Hepatocyte (in vitro differentiated cells): ENCODE measurements at regions not wholly inside any gene's neighbourhood (a gene's known extent, or its start where the extent isn't known, plus 50 kb on each side); places are given as distances from the start of the nearest gene placed in this dataset.

Source experiments
- DNase-seq: peaks from one replicate; pipeline ENCODE4 v3.0.0-alpha.2; 2016; ENCODE audit warnings: low spot score
- H2AFZ ChIP-seq: fragments of 200-600 bp; sonication (generic); 2 replicates; pipeline ENCODE4 v1.6.0; 2016; ENCODE audit warnings: antibody characterized with exemption, mild to moderate bottlenecking
- H3K27ac ChIP-seq: fragments of 200-600 bp; sonication (generic); 2 replicates; pipeline ENCODE4 v1.5.1; 2016; ENCODE audit warnings: mild to moderate bottlenecking
- H3K27me3 ChIP-seq: fragments of 200-600 bp; sonication (generic); 2 replicates; pipeline ENCODE4 v1.6.1; 2016
- H3K36me3 ChIP-seq: fragments of 200-600 bp; sonication (generic); replicated peaks from 2 replicates; pipeline ENCODE4 v1.5.1; 2016; ENCODE audit warnings: low read depth; ENCODE audit not compliant: insufficient read depth
- H3K4me1 ChIP-seq: fragments of 200-600 bp; sonication (generic); 2 replicates; pipeline ENCODE4 v1.5.1; 2016; ENCODE audit warnings: mild to moderate bottlenecking, moderate library complexity; ENCODE audit not compliant: insufficient read depth
- H3K4me2 ChIP-seq: fragments of 200-600 bp; sonication (generic); 2 replicates; pipeline ENCODE4 v1.6.0; 2016
- H3K4me3 ChIP-seq: fragments of 200-600 bp; sonication (generic); 2 replicates; pipeline ENCODE4 v1.5.1; 2016; ENCODE audit warnings: mild to moderate bottlenecking
- H3K79me2 ChIP-seq: fragments of 200-600 bp; sonication (generic); 2 replicates; pipeline ENCODE4 v1.6.0; 2017; ENCODE audit warnings: mild to moderate bottlenecking
- H3K9me2 ChIP-seq: fragments of 200-600 bp; sonication (generic); replicated peaks from 2 replicates; pipeline ENCODE4 v1.6.0; 2017; ENCODE audit warnings: mild to moderate bottlenecking; ENCODE audit not compliant: insufficient read depth
- H3K9me3 ChIP-seq: fragments of 200-600 bp; sonication (generic); 2 replicates; pipeline ENCODE4 v1.5.1; 2016; ENCODE audit warnings: low read depth, mild to moderate bottlenecking
- H4K20me1 ChIP-seq: fragments of 200-600 bp; sonication (generic); 2 replicates; pipeline ENCODE4 v1.6.0; 2016; ENCODE audit warnings: mild to moderate bottlenecking; ENCODE audit not compliant: insufficient read depth, poor library complexity, severe bottlenecking
- EZH2 ChIP-seq: fragments of 200-600 bp; sonication (generic); IDR thresholded peaks from 2 replicates; pipeline ENCODE4 v1.6.1; 2016; ENCODE audit warnings: antibody characterized with exemption, mild to moderate bottlenecking, borderline replicate concordance
- EZH2phosphoT487 ChIP-seq: fragments of 200-600 bp; sonication (generic); IDR thresholded peaks from one replicate; pipeline ENCODE4 v1.6.1; 2018; ENCODE audit warnings: antibody characterized with exemption, mild to moderate bottlenecking, low read depth, moderate library complexity; ENCODE audit not compliant: unreplicated experiment, severe bottlenecking
- WGBS: methylation state at CpG from one replicate; pipeline ENCODE4 v1.1.6; 2016; ENCODE audit warnings: low lambda C conversion rate; ENCODE audit errors: missing lambda C conversion rate; 5-methylcytosine and 5-hydroxymethylcytosine counted together
- TF ChIP-seq, protein P1 (sequence below): fragments of 200-600 bp; sonication (generic); IDR thresholded peaks from 2 replicates; pipeline ENCODE4 v1.5.1; 2016; ENCODE audit warnings: antibody characterized with exemption, mild to moderate bottlenecking; ENCODE audit not compliant: poor library complexity

DNA sequence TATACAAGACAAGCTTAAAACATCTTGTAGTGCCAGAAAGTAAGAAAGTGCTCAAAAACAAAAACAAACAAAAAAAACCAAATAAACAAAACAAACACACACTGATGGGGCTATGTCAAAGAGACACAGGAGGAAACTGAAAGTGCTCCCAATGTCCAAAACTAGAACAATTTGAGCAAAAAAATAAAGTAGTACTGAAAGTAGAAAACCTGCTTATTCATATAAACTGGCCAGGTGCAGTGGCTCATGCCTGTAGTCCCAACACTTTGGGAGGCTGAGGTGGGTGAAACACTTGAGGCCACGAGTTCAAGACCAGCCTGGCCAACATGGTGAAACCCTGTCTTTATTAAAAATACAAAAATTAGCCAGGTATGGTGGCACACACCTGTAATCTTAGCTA lies 129.9 kb downstream of the GLUL start:
- no peak overlapping the region for H3K4me3 ChIP-seq
- DNase-seq, result no peak
- H3K4me1 ChIP-seq, result no peaks in the 10 kb centered on the region
- no peaks in the 10 kb centered on the region for H3K27me3 ChIP-seq
- H3K36me3 ChIP-seq, result no peaks in the 10 kb centered on the region
- no peaks in the 10 kb centered on the region for H3K79me2 ChIP-seq
- H3K9me2 ChIP-seq, result no peaks in the 10 kb centered on the region
- TF ChIP-seq EZH2 (no peak), EZH2phosphoT487 (no peak)
- TF ChIP-seq, protein P1, sequence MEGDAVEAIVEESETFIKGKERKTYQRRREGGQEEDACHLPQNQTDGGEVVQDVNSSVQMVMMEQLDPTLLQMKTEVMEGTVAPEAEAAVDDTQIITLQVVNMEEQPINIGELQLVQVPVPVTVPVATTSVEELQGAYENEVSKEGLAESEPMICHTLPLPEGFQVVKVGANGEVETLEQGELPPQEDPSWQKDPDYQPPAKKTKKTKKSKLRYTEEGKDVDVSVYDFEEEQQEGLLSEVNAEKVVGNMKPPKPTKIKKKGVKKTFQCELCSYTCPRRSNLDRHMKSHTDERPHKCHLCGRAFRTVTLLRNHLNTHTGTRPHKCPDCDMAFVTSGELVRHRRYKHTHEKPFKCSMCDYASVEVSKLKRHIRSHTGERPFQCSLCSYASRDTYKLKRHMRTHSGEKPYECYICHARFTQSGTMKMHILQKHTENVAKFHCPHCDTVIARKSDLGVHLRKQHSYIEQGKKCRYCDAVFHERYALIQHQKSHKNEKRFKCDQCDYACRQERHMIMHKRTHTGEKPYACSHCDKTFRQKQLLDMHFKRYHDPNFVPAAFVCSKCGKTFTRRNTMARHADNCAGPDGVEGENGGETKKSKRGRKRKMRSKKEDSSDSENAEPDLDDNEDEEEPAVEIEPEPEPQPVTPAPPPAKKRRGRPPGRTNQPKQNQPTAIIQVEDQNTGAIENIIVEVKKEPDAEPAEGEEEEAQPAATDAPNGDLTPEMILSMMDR, result no peak
- no peaks in the 10 kb centered on the region for H3K9me3 ChIP-seq
- H2AFZ ChIP-seq, result no peak overlapping the region
- no peak overlapping the region for H3K4me2 ChIP-seq
- 86% methylated on average over 1 of the region's 1 CpG for whole genome bisulfite sequencing
- no peaks in the 10 kb centered on the region for H4K20me1 ChIP-seq
- no peak overlapping the region for H3K27ac ChIP-seq

DNA sequence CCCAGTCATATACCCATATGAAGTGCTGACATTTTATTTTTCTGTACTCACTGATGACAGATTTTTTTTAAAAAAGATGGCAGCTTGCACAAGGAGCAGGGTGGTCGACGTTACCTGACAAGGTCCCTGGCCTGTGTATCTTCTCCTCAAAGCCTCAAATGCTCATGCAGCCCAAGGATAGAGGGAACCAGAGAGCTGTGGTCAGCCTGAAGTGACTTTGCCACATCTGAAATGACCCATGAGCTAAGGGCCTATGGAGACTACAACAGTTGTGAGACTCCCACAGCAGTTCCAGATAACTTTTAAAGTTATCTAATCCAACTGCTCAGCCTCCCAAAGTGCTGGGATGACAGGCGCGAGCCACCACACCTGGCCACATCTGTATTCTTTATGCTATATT lies 131.1 kb downstream of the GLUL start:
- no peak overlapping the region for H3K27ac ChIP-seq
- no peak overlapping the region for H3K4me2 ChIP-seq
- TF ChIP-seq EZH2, result no peak
- no peak for TF ChIP-seq EZH2phosphoT487
- TF ChIP-seq, protein P1, result no peak
- 97% methylated on average over 4 of the region's 4 CpGs for WGBS
- H3K9me3 ChIP-seq, result no peaks in the 10 kb centered on the region
- no peak overlapping the region for H3K4me3 ChIP-seq
- no peaks in the 10 kb centered on the region for H3K36me3 ChIP-seq
- no peaks in the 10 kb centered on the region for H3K9me2 ChIP-seq
- no peak for DNase-seq
- H4K20me1 ChIP-seq, result no peaks in the 10 kb centered on the region
- no peaks in the 10 kb centered on the region for H3K79me2 ChIP-seq
- H3K27me3 ChIP-seq, result no peaks in the 10 kb centered on the region
- no peak overlapping the region for H2AFZ ChIP-seq
- no peaks in the 10 kb centered on the region for H3K4me1 ChIP-seq

DNA sequence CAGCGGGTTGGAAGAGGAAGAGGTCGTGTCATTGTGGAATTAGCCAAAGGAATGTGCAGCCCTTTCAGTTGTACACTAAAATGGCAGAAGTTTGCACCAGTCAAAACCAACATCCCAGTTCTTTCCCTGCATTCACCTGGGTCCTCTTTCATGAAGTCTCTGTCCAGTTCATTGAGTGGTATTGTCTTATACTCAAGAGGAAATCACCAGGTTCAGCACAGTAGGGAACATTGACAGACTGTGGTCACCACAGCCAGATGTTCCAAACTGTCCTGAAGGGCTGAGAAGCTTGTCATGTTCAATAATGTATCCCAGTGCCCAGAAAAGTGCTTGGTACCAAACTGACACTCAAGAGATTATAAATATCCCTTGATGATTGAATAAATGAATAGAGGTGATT lies 131.6 kb downstream of the GLUL start:
- Histone ChIP-seq H3K4me2 (no peak overlapping the region), H3K9me2 (no peaks in the 10 kb centered on the region), H3K27ac (no peak overlapping the region), H3K36me3 (no peaks in the 10 kb centered on the region), H2AFZ (no peak overlapping the region), H3K4me1 (no peaks in the 10 kb centered on the region), H3K79me2 (no peaks in the 10 kb centered on the region), H4K20me1 (no peaks in the 10 kb centered on the region), H3K4me3 (no peak overlapping the region), H3K27me3 (no peaks in the 10 kb centered on the region), H3K9me3 (no peaks in the 10 kb centered on the region)
- TF ChIP-seq EZH2, result no peak
- TF ChIP-seq, protein P1, result no peak
- TF ChIP-seq EZH2phosphoT487, result no peak
- WGBS, result 86% methylated on average over 2 of the region's 2 CpGs
- no peak for DNase-seq
